C4-2B (cell line): ENCODE measurements at regions not wholly inside any gene's neighbourhood (a gene's known extent, or its start where the extent isn't known, plus 50 kb on each side); places are given as distances from the start of the nearest gene placed in this dataset.

ENCODE experiments used
- H3K27ac ChIP-seq: fragments of 450-650 bp; 2 replicates; pipeline ENCODE4 v1.5.1; 2017
- CTCF ChIP-seq: fragments of 450-650 bp; conservative IDR thresholded peaks from 2 replicates; pipeline ENCODE4 v1.5.1; 2017; ENCODE audit warnings: mild to moderate bottlenecking
- ZFX ChIP-seq: fragments of 450-650 bp; IDR thresholded peaks from 2 replicates; pipeline ENCODE4 v1.6.1; 2017

- TF ChIP-seq CTCF: no peak
- no peak for TF ChIP-seq ZFX
Observed at GRCh38 chr10:71005337-71006305, 117.3 kb upstream of the PCBD1 start.

GRCh38 chr10:71006506-71006905, 118.1 kb upstream of the PCBD1 start:
- TF ChIP-seq CTCF: no peak
- TF ChIP-seq ZFX: no peak
- H3K27ac ChIP-seq: no peak overlapping the region

More at GRCh38 chr10:71005337-71006305, 117.3 kb upstream of the PCBD1 start:
- H3K27ac ChIP-seq: no peak overlapping the region

- no peak overlapping the region for H3K27ac ChIP-seq
- no peak for TF ChIP-seq CTCF
- no peak for TF ChIP-seq ZFX
Observed at GRCh38 chr10:71007516-71007915, 119.2 kb upstream of the PCBD1 start.

- no peak for TF ChIP-seq ZFX
- TF ChIP-seq CTCF: no peak
- H3K27ac ChIP-seq: no peak overlapping the region
Observed at GRCh38 chr10:71008150-71008549, 119.8 kb upstream of the PCBD1 start.

- TF ChIP-seq ZFX (no peak), CTCF (no peak)
- no peak overlapping the region for H3K27ac ChIP-seq
Observed at GRCh38 chr10:71009126-71009525, 120.8 kb upstream of the PCBD1 start.

GRCh38 chr10:71010730-71011129, 122.4 kb upstream of the PCBD1 start:
- no peak overlapping the region for H3K27ac ChIP-seq
- TF ChIP-seq CTCF (no peak), ZFX (no peak)

- H3K27ac ChIP-seq: no peak overlapping the region
- TF ChIP-seq ZFX: no peak
Observed at GRCh38 chr10:71011141-71011540, 122.8 kb upstream of the PCBD1 start.
